Testis (tissue), 2 donors: ENCODE measurements at regions not wholly inside any gene's neighbourhood (a gene's known extent, or its start where the extent isn't known, plus 50 kb on each side); places are given as distances from the start of the nearest gene placed in this dataset.

ENCODE experiments used
- CTCF ChIP-seq, 3 experiments: fragments of 450-650 bp in 2 of 3; fragments of 200-600 bp in 1 of 3; sonication (generic) in 1 of 3; IDR thresholded peaks; one replicate each; pipeline ENCODE4 v1.5.1; 2016 to 2019; ENCODE audit warnings: antibody characterized with exemption in 3 of 3, mild to moderate bottlenecking in 2 of 3, moderate library complexity in 1 of 3
- POLR2A ChIP-seq: fragments of 450-650 bp; IDR thresholded peaks from one replicate; pipeline ENCODE4 v1.6.1; 2017; ENCODE audit warnings: antibody characterized with exemption, mild to moderate bottlenecking, moderate library complexity

GRCh38 chr20:60974441-60974945 is 277.6 kb upstream of the CDH4 start:
- TF ChIP-seq CTCF (IDR thresholded peaks at IDR 0.05) (no peak), POLR2A (no peak)
